Breast epithelium (tissue), 4 donors: ENCODE measurements at regions not wholly inside any gene's neighbourhood (a gene's known extent, or its start where the extent isn't known, plus 50 kb on each side); places are given as distances from the start of the nearest gene placed in this dataset.

Experiments used
- DNase-seq, 2 donors: peaks; one replicate each; pipeline ENCODE4 v3.0.0-alpha.2; 2019; ENCODE audit warnings: low spot score in 2 of 2
- H3K27ac ChIP-seq, 2 donors: fragments of 200-600 bp; sonication (generic) in 1 of 2; one replicate each; pipeline ENCODE4 v1.5.1; 2016 to 2019; ENCODE audit warnings: mild to moderate bottlenecking in 1 of 2
- H3K27me3 ChIP-seq, 2 donors: fragments of 200-600 bp; sonication (generic) in 1 of 2; one replicate each; pipeline versions ENCODE4 v1.5.1 to v1.6.0; 2017 to 2019; ENCODE audit warnings: control low read depth in 1 of 2, mild to moderate bottlenecking in 1 of 2
- H3K36me3 ChIP-seq: fragments of 200-600 bp; one replicate; pipeline ENCODE4 v1.5.1; 2019
- H3K4me1 ChIP-seq, 2 donors: fragments of 200-600 bp; sonication (generic); one replicate each; pipeline ENCODE4 v1.5.1; 2016 to 2019; ENCODE audit warnings: control low read depth in 1 of 2
- H3K4me3 ChIP-seq, 3 donors: fragments of 200-600 bp; sonication (generic); 1 replicate in 2 of 3; 2 replicates in 1 of 3; pipeline ENCODE4 v1.5.1; 2016 to 2019; ENCODE audit warnings: mild to moderate bottlenecking in 3 of 3, moderate library complexity in 2 of 3
- H3K9me3 ChIP-seq, 2 donors: fragments of 200-600 bp; sonication (generic) in 1 of 2; one replicate each; pipeline ENCODE4 v1.5.1; 2016 to 2019; ENCODE audit warnings: control low read depth in 1 of 2
- CTCF ChIP-seq, 3 donors: fragments of 450-650 bp; IDR thresholded peaks; one replicate each; pipeline ENCODE4 v1.5.1; 2016 to 2017; ENCODE audit warnings: antibody characterized with exemption in 3 of 3, mild to moderate bottlenecking in 3 of 3, moderate library complexity in 3 of 3
- POLR2A ChIP-seq: fragments of 450-650 bp; IDR thresholded peaks from one replicate; pipeline ENCODE4 v1.6.1; 2016; ENCODE audit warnings: antibody characterized with exemption, mild to moderate bottlenecking, moderate library complexity
- POLR2AphosphoS5 ChIP-seq, 3 donors: sonication (generic); formaldehyde crosslinking; IDR thresholded peaks; one replicate each; pipeline ENCODE4 v1.6.1; 2017; ENCODE audit warnings: antibody characterized with exemption in 3 of 3
- intact Hi-C: fragments of 100-400 bp; cut with DNase I; formaldehyde crosslinking; loops from one replicate; pipeline ENCODE4 v1.15.1; 2023; ENCODE audit warnings: low total_unique reads

GRCh38 chr3:109910772-109911171 is 573.4 kb upstream of the DPPA4 start:
- Histone ChIP-seq H3K9me3 (peaks cover 0 to 5% of the 10 kb centered on the region in 2 donors), H3K27me3 (no peaks in the 10 kb centered on the region), H3K4me3 (no peak overlapping the region), H3K27ac (no peak overlapping the region), H3K4me1 (no peaks in the 10 kb centered on the region), H3K36me3 (no peaks in the 10 kb centered on the region)
- no peak for TF ChIP-seq POLR2AphosphoS5 (IDR thresholded peaks at IDR 0.05)
- no peak for TF ChIP-seq CTCF (IDR thresholded peaks at IDR 0.05)
- no peak for DNase-seq
- intact Hi-C loops = no loop called here

- Histone ChIP-seq H3K27ac (no peak overlapping the region), H3K4me1 (no peaks in the 10 kb centered on the region), H3K9me3 (peaks cover 0 to 2% of the 10 kb centered on the region in 2 donors), H3K36me3 (no peaks in the 10 kb centered on the region), H3K27me3 (no peaks in the 10 kb centered on the region), H3K4me3 (no peak overlapping the region)
- intact Hi-C loops = no loop called here
- no peak for DNase-seq
- TF ChIP-seq CTCF (IDR thresholded peaks at IDR 0.05) (no peak), POLR2A (no peak), POLR2AphosphoS5 (IDR thresholded peaks at IDR 0.05) (no peak)
These were observed 581.4 kb upstream of the DPPA4 start for GRCh38 chr3:109918740-109919139.

GRCh38 chr3:109920749-109921148 is 583.4 kb upstream of the DPPA4 start:
- no peak overlapping the region for H3K4me3 ChIP-seq
- H3K27me3 ChIP-seq = no peaks in the 10 kb centered on the region
- no peak for DNase-seq
- intact Hi-C loops = no loop called here
- H3K4me1 ChIP-seq = no peaks in the 10 kb centered on the region
- H3K36me3 ChIP-seq = no peaks in the 10 kb centered on the region
- no peak overlapping the region for H3K27ac ChIP-seq
- H3K9me3 ChIP-seq = no peaks in the 10 kb centered on the region
- no peak for TF ChIP-seq POLR2AphosphoS5 (IDR thresholded peaks at IDR 0.05)
- no peak for TF ChIP-seq CTCF (IDR thresholded peaks at IDR 0.05)
- no peak for TF ChIP-seq POLR2A

- DNase-seq = no peak
- Histone ChIP-seq H3K27ac (no peak overlapping the region), H3K4me3 (no peak overlapping the region), H3K4me1 (no peaks in the 10 kb centered on the region), H3K36me3 (no peaks in the 10 kb centered on the region), H3K27me3 (no peaks in the 10 kb centered on the region), H3K9me3 (no peaks in the 10 kb centered on the region)
- no peak for TF ChIP-seq POLR2A
- intact Hi-C loops = no loop called here
These were observed 584.2 kb upstream of the DPPA4 start for GRCh38 chr3:109921509-109921908.

GRCh38 chr3:109922856-109923255 is 585.5 kb upstream of the DPPA4 start:
- intact Hi-C loops = no loop called here
- H3K9me3 ChIP-seq = no peaks in the 10 kb centered on the region
- TF ChIP-seq CTCF (IDR thresholded peaks at IDR 0.05) (no peak), POLR2AphosphoS5 (IDR thresholded peaks at IDR 0.05) (no peak), POLR2A (no peak)
- H3K36me3 ChIP-seq = no peaks in the 10 kb centered on the region
- H3K4me3 ChIP-seq = no peak overlapping the region
- H3K27me3 ChIP-seq = no peaks in the 10 kb centered on the region
- H3K27ac ChIP-seq = no peak overlapping the region
- no peak for DNase-seq
- no peaks in the 10 kb centered on the region for H3K4me1 ChIP-seq

- TF ChIP-seq POLR2A = no peak
- Histone ChIP-seq H3K36me3 (no peaks in the 10 kb centered on the region), H3K27ac (no peak overlapping the region), H3K4me1 (no peaks in the 10 kb centered on the region), H3K4me3 (no peak overlapping the region), H3K9me3 (no peaks in the 10 kb centered on the region), H3K27me3 (no peaks in the 10 kb centered on the region)
- DNase-seq = no peak
- intact Hi-C loops = no loop called here
These were observed 586.1 kb upstream of the DPPA4 start for GRCh38 chr3:109923431-109923830.
